NK-92 treated with Interleukin-12 subunit alpha and Interleukin-12 subunit beta, amount 100 ng/mL, for 24 hours (cell line): ENCODE measurements at regions not wholly inside any gene's neighbourhood (a gene's known extent, or its start where the extent isn't known, plus 50 kb on each side); places are given as distances from the start of the nearest gene placed in this dataset.

Experiments
- DNase-seq: peaks from one replicate; lab custom pipeline; 2025; lab: John Stamatoyannopoulos, UW

DNA sequence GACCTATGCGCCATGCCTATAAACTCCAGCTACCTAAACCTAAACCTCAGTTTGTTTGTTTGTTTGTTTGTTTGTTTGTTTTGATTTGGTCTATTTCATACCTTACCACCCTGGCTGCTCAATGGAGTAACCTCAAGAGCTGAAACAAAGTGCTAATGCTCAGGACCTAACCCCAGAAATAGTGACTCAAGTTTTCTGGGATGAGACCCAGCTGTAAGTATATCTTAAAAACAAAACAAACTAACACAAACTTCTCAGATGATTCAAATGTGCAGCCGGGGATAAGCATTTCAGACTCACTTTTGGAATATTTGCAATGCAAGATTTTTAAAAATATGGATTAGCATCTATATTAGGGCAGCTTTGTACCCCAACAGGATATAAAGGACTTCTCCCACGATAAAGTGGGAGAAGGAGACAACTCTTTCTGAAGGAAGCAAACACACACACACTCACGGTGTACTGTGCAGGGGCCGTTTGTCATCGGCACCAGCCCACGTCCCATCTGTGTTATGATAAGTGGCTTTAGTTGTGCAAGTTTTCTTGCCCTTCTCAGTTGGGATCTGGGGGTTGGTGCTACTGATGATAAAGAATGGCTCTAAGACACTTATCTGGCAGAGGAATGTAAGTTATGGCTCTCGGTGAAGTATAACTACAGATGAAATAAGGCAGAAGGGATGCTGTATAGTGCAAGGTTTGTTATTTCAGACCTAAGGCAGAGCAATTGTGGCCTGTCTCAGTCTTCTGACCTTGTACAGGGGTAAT is 516.7 kb upstream of the TMEM132C start:
- no peak for DNase-seq

DNA sequence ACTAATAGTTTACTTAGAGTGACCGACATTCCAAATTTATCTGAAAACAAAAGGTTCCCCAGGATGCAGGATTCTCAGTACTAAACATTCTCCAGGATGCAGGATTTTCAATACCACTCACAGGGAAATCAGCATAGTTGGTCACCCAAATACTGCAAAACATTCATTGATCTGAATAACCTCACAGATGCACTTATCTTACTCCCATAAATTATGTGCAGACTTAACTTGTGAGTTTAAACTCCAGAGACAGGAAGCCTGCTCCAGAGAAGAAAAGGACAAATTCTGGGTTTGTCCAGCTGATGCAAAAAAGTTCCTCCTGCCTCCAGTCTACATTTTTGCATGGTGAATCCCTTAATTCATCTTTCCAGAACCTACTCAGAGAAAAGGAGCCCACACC is 514.2 kb upstream of the TMEM132C start:
- DNase-seq, result no peak

- DNase-seq, result no peak
These were observed 506.6 kb upstream of the TMEM132C start for GRCh38 chr12:127760357-127760756.

- DNase-seq, result no peak
These were observed 506.0 kb upstream of the TMEM132C start for GRCh38 chr12:127760996-127761395.

GRCh38 chr12:127761880-127762279 is 505.1 kb upstream of the TMEM132C start:
- no peak for DNase-seq

GRCh38 chr12:127767656-127768055 is 499.3 kb upstream of the TMEM132C start:
- DNase-seq, result no peak

DNA sequence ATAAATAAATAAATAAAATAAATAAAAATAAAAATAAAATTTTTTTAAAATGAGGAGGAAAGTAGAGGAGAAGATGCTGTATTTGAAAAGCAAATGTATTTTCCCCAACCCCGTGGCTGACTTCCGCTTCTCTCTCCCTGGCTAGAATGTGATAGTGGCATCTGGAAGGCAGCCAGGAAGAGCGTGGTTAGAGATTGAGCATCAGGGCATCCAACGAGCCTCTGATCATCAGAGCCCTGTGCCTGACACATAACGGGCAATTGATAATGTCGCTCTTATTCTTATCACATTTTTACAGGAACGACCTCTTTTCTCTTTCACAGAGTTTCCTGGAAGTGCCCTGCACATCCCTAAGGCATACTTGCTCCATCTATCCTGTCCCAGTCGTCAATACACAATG is 496.9 kb upstream of the TMEM132C start:
- no peak for DNase-seq

GRCh38 chr12:127771546-127771945 is 495.4 kb upstream of the TMEM132C start:
- no peak for DNase-seq

- no peak for DNase-seq
These were observed 493.4 kb upstream of the TMEM132C start for GRCh38 chr12:127773520-127773919.

DNA sequence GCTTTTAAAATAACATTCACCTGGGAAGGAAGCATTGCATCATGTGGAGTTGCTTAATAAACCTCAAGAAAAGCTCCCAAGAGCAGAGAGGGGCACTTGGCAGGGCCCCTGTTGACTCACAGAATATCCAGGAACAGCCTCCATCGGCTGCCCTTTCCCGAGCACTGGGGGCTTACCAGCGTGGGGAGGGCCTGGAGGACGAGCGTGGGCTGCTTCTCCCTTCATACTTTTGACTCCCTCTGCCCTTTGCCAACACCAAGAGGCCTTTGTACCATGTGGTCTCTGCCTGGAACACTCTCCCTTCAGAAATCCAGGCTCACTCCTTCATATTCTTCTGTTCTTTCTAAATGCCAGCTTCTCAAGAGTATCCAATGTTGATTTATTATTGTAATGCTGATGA is 492.1 kb upstream of the TMEM132C start:
- DNase-seq, result no peak

GRCh38 chr12:127779301-127780045 is 487.5 kb upstream of the TMEM132C start:
- DNase-seq, result no peak

- DNase-seq, result no peak
These were observed 486.1 kb upstream of the TMEM132C start for GRCh38 chr12:127780881-127781280.

DNA sequence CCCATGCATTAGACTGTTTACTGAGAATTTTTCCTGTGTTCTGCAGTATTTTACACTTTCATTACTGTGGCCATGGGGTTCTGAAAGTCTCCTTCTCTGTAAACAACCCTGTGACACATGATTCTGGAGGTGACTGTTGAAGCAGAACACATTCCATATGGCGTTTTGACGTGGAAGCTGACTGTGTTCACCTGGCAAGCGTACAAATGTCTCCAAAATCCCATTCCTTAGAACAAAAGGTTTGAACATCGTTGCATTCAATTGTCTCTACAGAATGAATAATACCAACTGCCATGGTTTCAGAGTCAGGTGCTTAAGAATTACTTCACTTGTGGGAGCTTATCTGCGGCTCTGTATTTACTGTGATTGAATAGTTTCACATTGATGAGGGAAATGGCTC is 485.6 kb upstream of the TMEM132C start:
- DNase-seq, result no peak

DNA sequence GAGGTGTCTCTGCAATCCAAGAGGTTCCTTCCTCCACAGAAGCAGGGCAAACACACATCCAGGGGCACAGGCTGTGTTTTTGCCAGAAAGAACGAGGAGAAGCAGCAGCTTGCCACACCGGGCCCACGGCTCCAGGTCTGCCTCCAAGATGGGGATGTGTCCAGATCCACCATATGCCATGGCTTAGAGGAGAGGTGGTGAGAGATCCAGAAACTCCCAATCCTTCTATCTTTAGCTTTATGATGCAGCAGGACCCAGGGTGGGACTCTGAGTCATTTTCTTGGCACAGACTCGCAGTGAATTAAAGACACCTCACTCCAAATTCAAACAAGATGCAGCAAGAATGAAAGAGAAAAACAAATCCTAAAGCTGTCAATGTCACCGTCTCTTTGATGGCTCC is 481.4 kb upstream of the TMEM132C start:
- DNase-seq, result no peak

DNA sequence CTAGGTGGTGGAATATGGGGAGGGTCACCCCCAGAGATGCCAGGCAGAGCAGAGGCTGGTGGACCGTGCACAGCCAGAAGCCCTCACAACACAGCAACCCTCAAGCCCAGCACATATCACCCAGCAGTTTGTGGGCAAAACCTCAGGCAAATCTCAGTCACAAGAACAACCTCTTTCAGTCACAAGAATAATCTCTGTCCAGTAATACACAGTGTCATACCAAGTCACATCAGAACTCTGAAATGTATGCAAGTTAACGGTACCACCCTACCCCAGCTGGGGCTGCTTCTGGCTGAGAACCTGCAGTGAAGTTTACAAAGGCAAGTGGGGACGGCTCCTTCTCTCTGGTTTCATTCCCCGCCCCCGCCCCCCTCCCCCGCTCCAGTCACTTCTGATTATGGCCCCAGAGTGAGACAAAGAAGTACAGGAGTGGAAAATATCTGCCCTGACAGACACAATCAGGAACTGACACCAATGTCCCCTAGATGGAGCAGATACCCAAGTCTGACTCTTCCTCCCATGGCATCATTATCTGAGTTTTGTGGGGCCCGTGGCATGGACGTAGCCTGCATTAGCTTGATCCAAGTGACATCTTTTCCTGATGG is 480.9 kb upstream of the TMEM132C start:
- DNase-seq, result no peak

GRCh38 chr12:127787544-127787943 is 479.4 kb upstream of the TMEM132C start:
- no peak for DNase-seq

- no peak for DNase-seq
These were observed 476.6 kb upstream of the TMEM132C start for GRCh38 chr12:127790376-127790775.

DNA sequence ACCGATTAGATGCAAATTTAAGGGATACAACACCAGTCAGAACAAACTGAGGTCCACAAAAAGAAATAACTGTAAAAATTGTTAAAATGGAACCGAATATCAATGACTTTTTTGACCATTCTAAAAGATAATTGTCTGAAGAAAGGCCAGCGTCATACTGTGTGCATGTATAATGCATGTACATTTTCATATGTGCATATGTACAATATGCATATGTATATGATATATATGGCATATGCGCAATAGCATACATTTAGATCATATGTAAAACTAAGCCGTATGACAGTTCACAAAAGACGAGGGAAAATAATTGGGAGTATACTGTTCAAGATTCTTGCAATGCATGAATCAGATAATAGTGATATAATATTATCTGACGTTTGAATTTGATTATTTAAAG is 475.8 kb upstream of the TMEM132C start:
- no peak for DNase-seq

GRCh38 chr12:127797918-127798317 is 469.1 kb upstream of the TMEM132C start:
- DNase-seq, result no peak

- no peak for DNase-seq
These were observed 464.7 kb upstream of the TMEM132C start for GRCh38 chr12:127802271-127802670.

GRCh38 chr12:127803545-127803944 is 463.4 kb upstream of the TMEM132C start:
- no peak for DNase-seq

DNA sequence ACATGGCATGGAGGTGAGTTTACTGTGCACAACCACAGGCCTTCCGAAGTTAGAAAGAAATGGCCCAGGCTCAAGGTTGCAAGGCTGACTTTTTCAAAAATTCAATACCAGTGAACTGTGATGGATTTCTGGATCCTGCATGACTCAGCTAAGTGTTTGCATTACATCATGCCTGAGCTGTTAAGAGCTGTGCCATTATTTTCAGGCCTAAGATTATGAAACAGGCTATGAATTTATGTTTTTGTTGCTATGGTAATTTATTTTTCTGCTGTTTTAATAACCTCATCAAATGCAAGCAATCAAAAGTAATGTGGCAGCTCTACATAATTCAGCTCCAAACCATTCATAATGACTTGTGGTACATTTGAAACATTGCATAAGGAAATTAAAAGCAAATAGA is 457.7 kb upstream of the TMEM132C start:
- DNase-seq, result no peak

- no peak for DNase-seq
These were observed 456.9 kb upstream of the TMEM132C start for GRCh38 chr12:127810041-127810440.
